A549 (cell line): ENCODE measurements at regions not wholly inside any gene's neighbourhood (a gene's known extent, or its start where the extent isn't known, plus 50 kb on each side); places are given as distances from the start of the nearest gene placed in this dataset.

Experiments
- ATAC-seq, 2 experiments: fragments of 200-7000 bp in 1 of 2; fragments of >200 bp in 1 of 2; cut with Nextera tagmentation in 1 of 2; cut with Tn5 transposase in 1 of 2; 3 replicates each; pipeline versions ENCODE4 v1.8.0 to v1.9.1; 2018 to 2020; ENCODE audit warnings: mild to moderate bottlenecking in 1 of 2, moderate library complexity in 1 of 2
- CTCF ChIA-PET: fragments of 300-600 bp; sonication (Branson Sonifier 250); formaldehyde crosslinking; extraction: SDS; loops from one replicate; lab custom pipeline; 2021; ENCODE audit warnings: antibody characterized with exemption, inconsistent platforms; lab: Yijun Ruan, JAX
- POLR2A ChIA-PET: fragments of 350-600 bp; formaldehyde crosslinking; extraction: SDS; loops from one replicate; lab custom pipeline; 2021; ENCODE audit warnings: antibody characterized with exemption, inconsistent platforms; lab: Yijun Ruan, JAX
- DNase-seq, 2 experiments: peaks; one replicate each; pipeline versions ENCODE4 v3.0.0 to v3.0.0-alpha.2; 2011 to 2016; ENCODE audit warnings: low read depth in 1 of 2, low spot score in 1 of 2
- FAIRE-seq: peaks from 2 replicates; lab custom pipeline; 2011; peaks lifted over from hg19 to GRCh38; lab: Jason Lieb, UNC
- H3K27ac ChIP-seq, 2 experiments: fragments of >200 bp; sonication (Bioruptor Twin); formaldehyde crosslinking; 3 replicates each; pipeline ENCODE4 v1.5.1; 2016 to 2017
- H3K4me1 ChIP-seq: fragments of >200 bp; sonication (Bioruptor Twin); formaldehyde crosslinking; 3 replicates; pipeline ENCODE4 v1.6.1; 2016
- H3K4me2 ChIP-seq: fragments of >200 bp; sonication (Bioruptor Twin); formaldehyde crosslinking; 3 replicates; pipeline ENCODE4 v1.6.1; 2016
- H3K4me3 ChIP-seq: fragments of >200 bp; sonication (Bioruptor Twin); formaldehyde crosslinking; 3 replicates; pipeline ENCODE4 v1.5.1; 2016
- H3K9me3 ChIP-seq: fragments of >200 bp; sonication (Bioruptor Twin); formaldehyde crosslinking; 3 replicates; pipeline ENCODE4 v1.6.1; 2016
- BCL3 ChIP-seq: fragments of >200 bp; sonication (Bioruptor Twin); formaldehyde crosslinking; IDR thresholded peaks from 3 replicates; pipeline ENCODE4 v1.6.1; 2016
- CEBPB ChIP-seq, 2 experiments: fragments of >200 bp in 1 of 2; sonication (Bioruptor Twin) in 1 of 2; formaldehyde crosslinking in 1 of 2; IDR thresholded peaks; 2 replicates each; pipeline ENCODE4 v1.6.1; 2012 to 2016
- CHD2 ChIP-seq: fragments of 150-350 bp; IDR thresholded peaks from 2 replicates; pipeline ENCODE4 v1.6.1; 2014; ENCODE audit warnings: low read length; ENCODE audit not compliant: partially characterized antibody
- FOSL2 ChIP-seq, 2 experiments: fragments of 450-650 bp in 1 of 2; fragments of >200 bp in 1 of 2; sonication (Bioruptor Twin) in 1 of 2; formaldehyde crosslinking; IDR thresholded peaks; 2 replicates each; pipeline versions ENCODE4 v1.5.0 to v1.6.1; 2016 to 2020; ENCODE audit warnings: mild to moderate bottlenecking in 1 of 2, moderate library complexity in 1 of 2
- FOXS1 ChIP-seq: fragments of 250-450 bp; sonication (Bioruptor Pico); IDR thresholded peaks from 2 replicates; pipeline ENCODE4 v1.5.0; 2020; ENCODE audit warnings: mild to moderate bottlenecking, moderate library complexity
- GATA3 ChIP-seq: IDR thresholded peaks from 2 replicates; pipeline ENCODE4 v1.6.1; 2012; ENCODE audit warnings: borderline replicate concordance
- HES2 ChIP-seq: fragments of >200 bp; sonication (Bioruptor Twin); formaldehyde crosslinking; IDR thresholded peaks from 2 replicates; pipeline ENCODE4 v1.6.1; 2016
- HOXA7 ChIP-seq: fragments of 250-450 bp; sonication (Bioruptor Pico); IDR thresholded peaks from 2 replicates; pipeline ENCODE4 v1.5.0; 2020; ENCODE audit warnings: mild to moderate bottlenecking, moderate library complexity
- JUNB ChIP-seq: fragments of >200 bp; sonication (Bioruptor Twin); formaldehyde crosslinking; IDR thresholded peaks from 2 replicates; pipeline ENCODE4 v1.6.1; 2016
- MAZ ChIP-seq: fragments of 150-350 bp; IDR thresholded peaks from 2 replicates; pipeline ENCODE4 v1.6.1; 2014; ENCODE audit warnings: antibody characterized with exemption, low read depth, low read length, borderline replicate concordance
- NPAS2 ChIP-seq: fragments of 250-450 bp; sonication (Bioruptor Pico); IDR thresholded peaks from 2 replicates; pipeline ENCODE4 v1.8.0; 2022; ENCODE audit warnings: mild to moderate bottlenecking, moderate library complexity, borderline replicate concordance
- NR3C1 ChIP-seq: fragments of >200 bp; sonication (Bioruptor Twin); formaldehyde crosslinking; IDR thresholded peaks from 3 replicates; pipeline ENCODE4 v1.6.1; 2017
- SREBF2 ChIP-seq: fragments of 450-650 bp; IDR thresholded peaks from 2 replicates; pipeline ENCODE4 v1.6.1; 2014; ENCODE audit warnings: mild to moderate bottlenecking, moderate library complexity
- TFCP2L1 ChIP-seq: fragments of 250-450 bp; sonication (Bioruptor Pico); IDR thresholded peaks from 2 replicates; pipeline ENCODE4 v1.5.0; 2021; ENCODE audit warnings: mild to moderate bottlenecking
- ZFP36 ChIP-seq: fragments of 450-650 bp; IDR thresholded peaks from 2 replicates; pipeline ENCODE4 v1.6.1; 2014; ENCODE audit warnings: borderline replicate concordance; ENCODE audit not compliant: partially characterized antibody
- ZSCAN20 ChIP-seq: fragments of 250-450 bp; sonication (Bioruptor Pico); IDR thresholded peaks from 2 replicates; pipeline ENCODE4 v1.8.0; 2022; ENCODE audit warnings: mild to moderate bottlenecking, moderate library complexity
- WGBS: methylation state at CpG from one replicate; pipeline ENCODE4 v1.1.6; 2017; ENCODE audit errors: missing lambda C conversion rate; 5-methylcytosine and 5-hydroxymethylcytosine counted together

DNA sequence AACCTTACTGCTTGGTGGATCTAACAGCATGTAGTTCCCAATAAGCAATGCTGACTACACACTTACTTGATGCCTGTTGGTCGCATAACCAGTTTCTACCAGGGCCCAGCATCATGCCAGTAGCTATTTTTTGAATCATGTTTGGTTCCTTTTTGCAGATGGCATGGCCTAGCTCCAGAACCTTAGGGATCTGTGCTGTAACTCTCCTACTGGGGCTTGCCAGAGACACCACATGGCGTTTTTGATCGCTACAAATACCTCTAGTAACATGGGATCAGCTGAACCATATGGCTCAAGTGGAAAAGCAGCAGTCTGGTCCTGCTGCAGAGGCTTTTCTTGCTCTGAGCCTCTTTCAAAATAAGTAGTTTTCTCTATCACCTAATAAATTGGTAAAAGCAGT lies 654.6 kb upstream of the API5 start:
- CTCF ChIA-PET = no interaction called here
- no peak overlapping the region for H3K27ac ChIP-seq
- DNase-seq (no peak), ATAC-seq (no peak), FAIRE-seq (no peak)
- H3K4me2 ChIP-seq = no peak overlapping the region
- POLR2A ChIA-PET = no interaction called here
- no peak for TF ChIP-seq NR3C1
- no peak for TF ChIP-seq SREBF2
- TF ChIP-seq BCL3 = no peak
- TF ChIP-seq TFCP2L1 (CRISPR knock-in tag) = no peak
- H3K9me3 ChIP-seq = no peaks in the 10 kb centered on the region
- H3K4me3 ChIP-seq = no peak overlapping the region
- WGBS = 19% methylated on average over 3 of the region's 3 CpGs
- H3K4me1 ChIP-seq = no peaks in the 10 kb centered on the region

DNA sequence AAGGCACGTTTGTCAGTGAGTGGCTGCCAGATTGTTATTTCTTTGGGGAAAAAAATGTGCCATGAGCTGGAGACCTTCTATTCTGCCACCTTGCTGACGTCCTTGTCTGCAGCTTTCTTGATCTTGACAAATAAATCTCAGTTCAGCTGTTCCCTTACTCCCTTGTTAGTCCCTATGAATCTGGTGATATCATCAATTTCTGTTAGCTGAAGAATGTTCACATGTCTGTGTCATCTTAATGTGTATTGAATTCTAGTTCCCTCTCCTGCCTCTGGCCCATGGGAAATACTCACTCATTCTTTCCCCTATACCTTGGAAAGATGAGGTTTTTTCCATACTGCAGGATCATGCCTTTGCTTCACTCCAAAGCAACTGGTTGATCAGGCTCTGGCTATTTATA lies 649.9 kb upstream of the API5 start:
- TF ChIP-seq GATA3 (no peak), CEBPB (IDR thresholded peaks at IDR 0.05) (no peak), SREBF2 (no peak), HOXA7 (CRISPR knock-in tag) (no peak), NPAS2 (no peak), FOSL2 (IDR thresholded peaks at IDR 0.05) (no peak), FOSL2 (CRISPR knock-in tag; IDR thresholded peaks at IDR 0.05) (no peak)
- H3K4me1 ChIP-seq = no peaks in the 10 kb centered on the region
- H3K9me3 ChIP-seq = no peaks in the 10 kb centered on the region
- H3K4me2 ChIP-seq = no peak overlapping the region
- H3K4me3 ChIP-seq = no peak overlapping the region
- ChIA-PET CTCF (no interaction called here), POLR2A (no interaction called here)
- FAIRE-seq (no peak), ATAC-seq (no peak), DNase-seq (no peak)
- no peak overlapping the region for H3K27ac ChIP-seq
- 0% methylated on average over 2 of the region's 2 CpGs for WGBS

- DNase-seq = no peak
- ChIA-PET CTCF (no interaction called here), POLR2A (no interaction called here)
- WGBS = 7% methylated on average over 7 of the region's 7 CpGs
- ATAC-seq = no peak
- FAIRE-seq = no peak
- TF ChIP-seq SREBF2 (no peak), FOXS1 (CRISPR knock-in tag) (no peak), HES2 (no peak), MAZ (no peak), ZSCAN20 (CRISPR knock-in tag) (no peak), CEBPB (IDR thresholded peaks at IDR 0.05) (no peak)
- no peak overlapping the region for H3K4me3 ChIP-seq
- H3K4me2 ChIP-seq = no peak overlapping the region
- H3K4me1 ChIP-seq = no peaks in the 10 kb centered on the region
- H3K27ac ChIP-seq = no peak overlapping the region
- no peaks in the 10 kb centered on the region; the same call in 2 of the 3 replicates for H3K9me3 ChIP-seq
Measured at GRCh38 chr11:42669248-42669976, 642.4 kb upstream of the API5 start.

GRCh38 chr11:42674436-42674835 lies 637.4 kb upstream of the API5 start:
- no peak for FAIRE-seq
- POLR2A ChIA-PET = no interaction called here
- Histone ChIP-seq H3K4me1 (no peaks in the 10 kb centered on the region), H3K4me2 (no peak overlapping the region), H3K9me3 (no peaks in the 10 kb centered on the region; the same call in 2 of the 3 replicates), H3K4me3 (no peak overlapping the region), H3K27ac (no peak overlapping the region)
- WGBS = 1% methylated on average over 2 of the region's 2 CpGs
- ATAC-seq = no peak
- DNase-seq = no peak
- TF ChIP-seq FOSL2 (IDR thresholded peaks at IDR 0.05) (no peak), FOSL2 (CRISPR knock-in tag; IDR thresholded peaks at IDR 0.05) (no peak), JUNB (no peak), ZSCAN20 (CRISPR knock-in tag) (no peak), CEBPB (IDR thresholded peaks at IDR 0.05) (no peak)
- CTCF ChIA-PET = no interaction called here

DNA sequence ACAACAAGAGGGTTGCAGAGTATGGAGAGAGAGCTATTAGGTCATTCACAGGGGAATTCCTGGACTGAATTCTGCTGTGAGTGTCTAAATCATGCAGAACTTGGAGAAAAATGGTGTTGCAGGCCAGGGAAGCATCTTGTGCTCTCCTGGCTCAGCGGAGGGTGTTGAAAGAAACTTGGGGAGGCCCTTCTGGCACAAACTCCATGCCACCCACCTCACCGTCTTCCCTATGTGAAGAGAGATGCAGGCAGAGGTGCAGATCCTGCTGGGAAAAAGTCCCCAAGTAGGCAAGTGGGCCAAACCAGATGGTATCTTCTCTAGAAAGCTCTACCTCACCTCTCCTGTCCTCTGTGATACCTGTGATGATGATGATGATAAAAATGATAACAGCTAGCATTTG lies 604.3 kb upstream of the API5 start:
- CTCF ChIA-PET = no interaction called here
- H3K4me2 ChIP-seq = no peak overlapping the region
- no peaks in the 10 kb centered on the region for H3K9me3 ChIP-seq
- POLR2A ChIA-PET = no interaction called here
- no peak overlapping the region for H3K27ac ChIP-seq
- DNase-seq (peak in 1 of 2 experiments; percentile 0), FAIRE-seq (no peak), ATAC-seq (no peak)
- WGBS = 0% methylated on average over 2 of the region's 2 CpGs
- no peaks in the 10 kb centered on the region for H3K4me1 ChIP-seq
- no peak for TF ChIP-seq CHD2
- TF ChIP-seq NR3C1 = no peak
- TF ChIP-seq ZFP36 = no peak
- no peak overlapping the region for H3K4me3 ChIP-seq
